HG03520 (cell line): ENCODE measurements at regions not wholly inside any gene's neighbourhood (a gene's known extent, or its start where the extent isn't known, plus 50 kb on each side); places are given as distances from the start of the nearest gene placed in this dataset.

Source experiments
- ATAC-seq: cut with Tn5 transposase; IDR thresholded peaks from one replicate; pipeline ENCODE4 v1.9.1; 2021; ENCODE audit warnings: mild to moderate bottlenecking, moderate library complexity; ENCODE audit not compliant: unreplicated experiment

GRCh38 chr1:168865850-168866620 lies 137.0 kb upstream of the DPT start:
- no peak for ATAC-seq

GRCh38 chr1:168867941-168868634 lies 139.1 kb upstream of the DPT start:
- no peak for ATAC-seq

- no peak for ATAC-seq
Observed at GRCh38 chr1:168871531-168871930, 142.5 kb upstream of the DPT start.

- ATAC-seq, result no peak
Observed at GRCh38 chr1:168875831-168876230, 146.8 kb upstream of the DPT start.

- no peak for ATAC-seq
Observed at GRCh38 chr1:168876830-168877229, 147.8 kb upstream of the DPT start.

GRCh38 chr1:168879896-168880734 lies 151.1 kb upstream of the DPT start:
- ATAC-seq, result no peak

- ATAC-seq, result no peak
Observed at GRCh38 chr1:168881656-168882260, 152.8 kb upstream of the DPT start.

DNA sequence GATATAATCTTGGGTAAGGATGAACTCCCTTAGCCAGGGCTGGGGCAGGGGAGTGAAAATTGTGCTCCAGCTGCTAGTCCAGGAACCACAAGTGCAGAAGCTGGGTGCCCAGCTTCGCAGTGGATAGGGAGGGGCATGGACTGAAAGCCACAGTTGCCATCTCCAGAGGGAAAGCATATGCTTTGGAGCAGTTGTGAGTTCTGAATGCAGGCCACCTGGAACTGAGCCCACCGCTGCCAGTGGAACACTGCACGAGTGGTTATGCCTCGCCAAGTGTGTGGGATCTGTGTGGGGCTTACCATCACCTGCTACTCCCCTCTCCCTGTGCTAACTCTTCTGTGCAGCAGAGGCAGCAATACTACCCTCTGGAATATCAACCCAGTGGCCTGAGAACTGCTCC lies 158.4 kb upstream of the DPT start:
- no peak for ATAC-seq

DNA sequence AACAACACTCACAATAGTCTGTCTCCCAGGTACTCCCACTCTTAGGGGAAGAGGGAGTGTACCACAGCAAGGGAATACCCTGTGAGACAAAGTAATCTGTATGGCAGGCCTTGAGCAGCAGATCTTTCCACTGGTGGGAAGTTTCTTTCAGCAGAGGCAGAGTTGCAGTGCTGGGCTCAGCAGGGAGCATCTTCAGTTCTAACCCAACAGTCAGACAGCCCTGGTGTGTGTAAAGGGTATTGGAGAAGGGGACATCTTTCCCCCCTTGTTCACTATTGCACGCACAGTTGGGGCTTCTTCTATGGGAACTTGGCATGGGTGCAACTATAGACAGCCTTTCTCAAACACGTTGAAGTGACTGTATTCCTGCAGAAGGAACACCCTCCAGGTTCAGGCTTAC lies 159.4 kb upstream of the DPT start:
- no peak for ATAC-seq

DNA sequence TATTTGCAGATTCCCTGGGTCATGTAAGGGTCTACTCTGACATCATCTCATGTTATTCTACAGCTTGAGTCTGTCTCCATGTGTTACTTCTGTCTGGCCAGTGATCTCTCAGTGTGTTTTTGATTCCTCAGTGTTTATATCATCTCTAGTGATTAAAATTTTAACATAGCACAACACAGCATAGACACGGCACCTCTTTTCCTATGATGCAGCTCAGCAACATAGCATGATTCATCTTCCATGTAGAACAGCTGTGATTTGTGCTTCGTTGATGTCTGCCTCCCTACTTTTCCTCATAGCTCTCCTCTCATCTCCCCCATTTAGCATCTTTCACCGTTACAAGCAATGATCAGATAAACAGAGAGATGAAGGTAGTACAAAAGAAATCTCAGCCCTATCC lies 163.9 kb upstream of the DPT start:
- no peak for ATAC-seq

- ATAC-seq, result no peak
Observed at GRCh38 chr1:168893359-168893801, 164.4 kb upstream of the DPT start.

DNA sequence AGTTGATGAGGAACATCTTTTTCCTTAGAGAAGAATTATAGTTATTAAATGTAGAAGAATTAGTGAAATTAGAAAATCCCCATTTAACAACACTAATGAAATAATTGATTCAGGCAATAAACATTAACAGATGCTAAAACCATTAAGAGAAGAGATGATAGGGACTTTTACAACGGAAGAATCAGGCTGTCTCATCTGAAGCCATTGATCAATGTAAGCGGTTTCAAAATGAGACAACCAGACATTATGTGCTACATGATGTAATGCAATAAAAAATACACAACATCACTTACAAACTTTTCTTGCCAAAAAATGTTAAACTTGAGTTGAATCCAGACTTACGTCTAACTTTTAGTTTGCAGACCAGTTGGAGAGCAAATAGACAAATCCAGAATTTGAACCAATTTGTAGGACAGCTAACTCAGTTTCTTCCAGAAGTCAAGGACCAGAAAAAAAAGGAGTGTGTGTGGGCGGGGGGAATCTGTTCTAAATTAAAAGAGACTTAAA lies 165.4 kb upstream of the DPT start:
- no peak for ATAC-seq

DNA sequence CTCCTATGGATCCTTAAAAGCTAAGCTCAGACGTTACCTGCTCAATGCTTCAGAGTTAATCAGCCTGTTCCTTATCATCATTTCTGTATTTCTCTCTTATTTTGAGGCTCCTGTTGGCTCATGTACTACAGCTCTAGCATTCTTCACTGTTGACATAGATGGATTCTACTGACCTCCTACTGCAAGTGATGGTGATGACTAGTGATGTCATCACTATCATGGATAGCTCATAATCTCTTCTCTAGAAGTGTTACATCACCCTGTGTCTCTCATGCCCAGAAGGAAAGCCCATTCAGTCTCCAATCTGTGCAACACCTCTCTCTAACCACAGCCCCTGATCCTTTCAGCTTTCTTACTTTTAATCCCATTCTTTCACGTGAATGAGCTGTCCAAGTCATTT lies 168.2 kb upstream of the DPT start:
- no peak for ATAC-seq

DNA sequence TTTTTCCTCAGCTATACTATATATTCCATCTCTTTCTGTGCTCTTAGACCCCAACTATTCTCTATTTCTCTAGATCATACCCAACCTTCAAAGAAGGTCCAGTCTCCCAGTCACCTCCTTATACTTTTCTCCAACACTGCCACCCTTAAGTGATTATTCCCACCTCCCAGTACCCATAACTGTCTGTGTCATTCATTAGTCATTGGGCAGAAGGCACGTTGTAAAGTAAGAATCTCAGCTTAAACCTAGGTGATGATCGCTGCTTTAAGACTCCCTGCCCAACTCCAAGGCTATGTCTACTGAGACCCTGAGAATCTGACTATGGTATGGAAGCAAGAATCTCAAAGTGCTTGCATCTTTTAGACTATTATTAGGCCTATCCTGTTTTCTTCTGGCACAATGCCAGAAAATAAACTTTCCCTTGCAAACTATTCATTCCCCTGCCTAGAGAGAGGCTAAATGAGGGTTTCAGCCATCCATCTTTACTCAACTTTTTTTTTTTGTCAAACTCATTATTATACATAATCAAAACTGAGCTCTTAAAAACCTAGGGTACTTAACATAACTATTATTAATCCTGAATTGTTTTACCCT lies 174.3 kb upstream of the DPT start:
- ATAC-seq, result no peak

GRCh38 chr1:168905633-168906032 lies 176.6 kb upstream of the DPT start:
- ATAC-seq, result no peak

DNA sequence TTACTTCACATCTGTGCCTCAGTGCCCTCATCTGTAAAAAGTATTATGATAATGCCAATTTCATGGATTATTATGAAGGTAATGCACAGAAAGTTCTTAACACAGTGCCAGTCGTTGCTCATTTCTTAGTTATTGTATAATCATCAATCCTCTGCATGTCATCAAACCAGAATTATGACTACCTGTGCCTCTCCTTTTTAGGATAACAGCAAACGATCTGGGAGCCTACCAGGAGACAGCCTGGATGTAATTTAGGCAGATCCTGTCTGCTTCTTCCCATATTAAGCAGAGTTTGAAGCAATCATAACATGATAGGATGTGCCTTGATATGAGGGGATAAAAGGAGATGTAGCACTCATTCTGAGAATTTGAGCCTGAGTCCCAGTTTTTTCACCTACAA lies 177.4 kb upstream of the DPT start:
- no peak for ATAC-seq

DNA sequence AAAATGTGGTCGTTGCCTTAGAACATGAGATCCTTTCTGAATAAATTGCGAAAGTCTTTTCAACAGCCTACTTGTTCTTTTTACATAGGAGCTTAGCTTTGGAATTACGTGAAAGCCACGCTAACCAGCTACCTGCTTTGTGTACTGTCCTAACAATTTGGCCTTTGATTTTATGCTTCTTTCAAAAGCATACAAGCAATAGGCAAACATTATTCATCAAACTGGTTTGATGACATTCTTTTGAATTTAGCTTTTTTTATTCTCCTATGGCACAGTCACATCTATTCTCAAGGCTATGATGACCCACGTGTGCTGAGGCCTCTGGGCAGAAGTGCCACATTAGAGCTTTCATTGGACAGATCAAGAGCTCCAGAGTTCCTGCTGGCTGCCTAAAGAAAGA lies 178.0 kb upstream of the DPT start:
- ATAC-seq, result no peak

GRCh38 chr1:168907786-168908348 lies 178.9 kb upstream of the DPT start:
- no peak for ATAC-seq

GRCh38 chr1:168910403-168910802 lies 181.4 kb upstream of the DPT start:
- ATAC-seq, result no peak

- no peak for ATAC-seq
Observed at GRCh38 chr1:168911370-168911769, 182.4 kb upstream of the DPT start.
